H1 (cell line): ENCODE measurements at regions not wholly inside any gene's neighbourhood (a gene's known extent, or its start where the extent isn't known, plus 50 kb on each side); places are given as distances from the start of the nearest gene placed in this dataset.

Experiments
- CTCF ChIA-PET: fragments of 300-600 bp; sonication (Branson Sonifier 250); formaldehyde crosslinking; loops from one replicate; lab custom pipeline; 2021; ENCODE audit not compliant: partially characterized antibody; lab: Charles Lee
- POLR2A ChIA-PET: fragments of 300-600 bp; sonication (Branson Sonifier 250); formaldehyde crosslinking; loops from one replicate; lab custom pipeline; 2021; ENCODE audit warnings: inconsistent platforms; ENCODE audit not compliant: partially characterized antibody; lab: Charles Lee
- DNase-seq, 2 experiments: peaks; one replicate each; pipeline versions ENCODE4 v3.0.0 to v3.0.0-alpha.2; 2010 to 2022; ENCODE audit warnings: low spot score in 2 of 2, low read depth in 1 of 2, mixed read lengths in 1 of 2
- FAIRE-seq: peaks from 2 replicates; lab custom pipeline; 2011; peaks lifted over from hg19 to GRCh38; lab: Jason Lieb, UNC
- H2AFZ ChIP-seq: 2 replicates; pipeline ENCODE4 v1.8.1; 2012; ENCODE audit warnings: low read length, inconsistent platforms
- H2AK5ac ChIP-seq: 2 replicates; pipeline ENCODE4 v1.6.1; 2013; ENCODE audit warnings: low read depth, low read length
- H2BK120ac ChIP-seq: replicated peaks from 2 replicates; pipeline ENCODE3; 2013; ENCODE audit warnings: low read depth, low read length, inconsistent platforms
- H2BK12ac ChIP-seq: 2 replicates; pipeline ENCODE4 v1.6.1; 2013; ENCODE audit warnings: low read depth, low read length
- H2BK15ac ChIP-seq: 2 replicates; pipeline ENCODE4 v1.6.1; 2013; ENCODE audit warnings: low read length
- H2BK20ac ChIP-seq: 2 replicates; pipeline ENCODE4 v1.6.1; 2013; ENCODE audit warnings: low read length
- H2BK5ac ChIP-seq: 2 replicates; pipeline ENCODE4 v1.6.1; 2013; ENCODE audit warnings: low read depth, low read length
- H3K14ac ChIP-seq: 2 replicates; pipeline ENCODE4 v1.6.1; 2013; ENCODE audit warnings: inconsistent platforms; ENCODE audit not compliant: insufficient read length
- H3K18ac ChIP-seq: 2 replicates; pipeline ENCODE4 v1.6.1; 2013; ENCODE audit warnings: low read length; ENCODE audit errors: extremely low read depth
- H3K23ac ChIP-seq: 2 replicates; pipeline ENCODE4 v1.6.1; 2013; ENCODE audit warnings: inconsistent platforms; ENCODE audit not compliant: insufficient read length
- H3K23me2 ChIP-seq: 2 replicates; pipeline ENCODE4 v1.6.1; 2013; ENCODE audit warnings: low read depth, low read length
- H3K27ac ChIP-seq: 2 replicates; pipeline ENCODE4 v1.6.1; 2011; ENCODE audit warnings: low read depth, low read length, inconsistent platforms
- H3K27me3 ChIP-seq, 4 experiments: replicated peaks in 1 of 4; 1 replicate in 1 of 4; 2 replicates in 3 of 4; pipeline versions ENCODE4 v1.6.1 to v1.8.1; 2011 to 2013; ENCODE audit warnings: low read length in 3 of 4, mild to moderate bottlenecking in 3 of 4, inconsistent platforms in 2 of 4, mixed read lengths in 2 of 4, moderate library complexity in 1 of 4; ENCODE audit not compliant: control insufficient read depth in 3 of 4, insufficient read depth in 3 of 4; ENCODE audit errors: extremely low read depth in 1 of 4
- H3K36me3 ChIP-seq, 4 experiments: 2 replicates each; pipeline versions ENCODE4 v1.6.1 to v1.8.1; 2011 to 2013; ENCODE audit warnings: mild to moderate bottlenecking in 4 of 4, low read length in 3 of 4, moderate library complexity in 2 of 4, control low read depth in 1 of 4, inconsistent platforms in 1 of 4; ENCODE audit not compliant: insufficient read depth in 4 of 4, control insufficient read depth in 2 of 4
- H3K4ac ChIP-seq: replicated peaks from 2 replicates; pipeline ENCODE3; 2013; ENCODE audit warnings: low read length, low read depth, mixed read lengths, inconsistent platforms; ENCODE audit not compliant: insufficient read length
- H3K4me1 ChIP-seq, 4 experiments: replicated peaks in 1 of 4; 1 replicate in 1 of 4; 2 replicates in 3 of 4; pipeline versions ENCODE4 v1.6.1 to v1.8.1; 2011 to 2013; ENCODE audit warnings: low read length in 3 of 4, inconsistent platforms in 2 of 4, mixed read lengths in 1 of 4; ENCODE audit not compliant: insufficient read depth in 4 of 4, control insufficient read depth in 3 of 4
- H3K4me2 ChIP-seq, 2 experiments: 2 replicates each; pipeline versions ENCODE4 v1.6.1 to v1.8.1; 2011 to 2013; ENCODE audit warnings: low read depth in 2 of 2, low read length in 2 of 2, control low read depth in 1 of 2, inconsistent platforms in 1 of 2, mild to moderate bottlenecking in 1 of 2; ENCODE audit not compliant: insufficient read depth in 1 of 2
- H3K4me3 ChIP-seq, 4 experiments: fragments of 200-600, 300-600 bp in 1 of 4; sonication (generic), shearing (Covaris generic), sonication (Bioruptor Twin) in 1 of 4; 2 replicates each; pipeline versions ENCODE4 v1.5.1 to v1.8.1; 2011 to 2016; ENCODE audit warnings: low read length in 4 of 4, low read depth in 3 of 4, control low read depth in 2 of 4, inconsistent platforms in 2 of 4, mild to moderate bottlenecking in 2 of 4, mixed read lengths in 1 of 4, moderate library complexity in 1 of 4; ENCODE audit not compliant: insufficient read depth in 2 of 4; ENCODE audit errors: extremely low read depth in 1 of 4
- H3K56ac ChIP-seq: replicated peaks from 2 replicates; pipeline ENCODE3; 2013; ENCODE audit warnings: low read depth, mild to moderate bottlenecking, mixed read lengths, low read length, inconsistent platforms; ENCODE audit not compliant: insufficient read length
- H3K79me1 ChIP-seq: 2 replicates; pipeline ENCODE4 v1.6.1; 2013; ENCODE audit warnings: low read depth, low read length, control low read depth
- H3K79me2 ChIP-seq, 2 experiments: 2 replicates each; pipeline versions ENCODE4 v1.6.1 to v1.8.1; 2012 to 2013; ENCODE audit warnings: low read length in 2 of 2, mild to moderate bottlenecking in 2 of 2, inconsistent platforms in 1 of 2; ENCODE audit not compliant: insufficient read depth in 2 of 2, control insufficient read depth in 1 of 2
- H3K9ac ChIP-seq, 4 experiments: replicated peaks in 1 of 4; 1 replicate in 1 of 4; 2 replicates in 3 of 4; pipeline versions ENCODE4 v1.6.1 to v1.8.1; 2011 to 2013; ENCODE audit warnings: low read depth in 3 of 4, low read length in 3 of 4, control low read depth in 2 of 4, mild to moderate bottlenecking in 2 of 4, moderate library complexity in 2 of 4, inconsistent platforms in 1 of 4; ENCODE audit errors: extremely low read depth in 1 of 4
- H3K9me3 ChIP-seq, 2 experiments: 2 replicates each; pipeline versions ENCODE4 v1.6.1 to v1.8.1; 2012 to 2013; ENCODE audit warnings: mild to moderate bottlenecking in 2 of 2, moderate library complexity in 2 of 2, control low read depth in 1 of 2, inconsistent platforms in 1 of 2, low read depth in 1 of 2, low read length in 1 of 2, mixed read lengths in 1 of 2; ENCODE audit not compliant: insufficient read depth in 2 of 2
- H4K20me1 ChIP-seq, 2 experiments: replicated peaks in 1 of 2; 2 replicates each; pipeline versions ENCODE3 to v1.8.1; 2011 to 2013; ENCODE audit warnings: inconsistent platforms in 2 of 2, low read length in 2 of 2, mild to moderate bottlenecking in 1 of 2; ENCODE audit not compliant: insufficient read depth in 2 of 2, control insufficient read depth in 1 of 2
- H4K5ac ChIP-seq: 2 replicates; pipeline ENCODE4 v1.6.1; 2013; ENCODE audit warnings: low read length, low read depth, mixed read lengths, inconsistent platforms; ENCODE audit not compliant: insufficient read length
- H4K8ac ChIP-seq: 2 replicates; pipeline ENCODE4 v1.8.0; 2013; ENCODE audit warnings: mild to moderate bottlenecking, moderate library complexity, low read length, inconsistent platforms; ENCODE audit not compliant: insufficient read depth; ENCODE audit errors: extremely low read depth
- H4K91ac ChIP-seq: replicated peaks from 2 replicates; pipeline ENCODE3; 2013; ENCODE audit warnings: low read length, mixed read lengths, inconsistent platforms; ENCODE audit not compliant: insufficient read length
- EGR1 ChIP-seq: IDR thresholded peaks from 2 replicates; pipeline ENCODE4 v1.6.1; 2011; ENCODE audit warnings: low read depth, low read length, borderline replicate concordance
- WGBS, 2 experiments: shearing (Covaris generic) in 1 of 2; methylation state at CpG; one replicate each; pipeline versions ENCODE4 v1.1.6 to v1.1.7; 2013 to 2015; ENCODE audit warnings: low lambda C conversion rate in 2 of 2, mixed read lengths in 2 of 2, inconsistent platforms in 1 of 2, low coverage in 1 of 2, missing lambda C conversion rate in 1 of 2; ENCODE audit not compliant: insufficient replicate concordance in 2 of 2, insufficient coverage in 1 of 2, insufficient read length in 1 of 2; ENCODE audit errors: extremely low coverage in 1 of 2, missing lambda C conversion rate in 1 of 2; 5-methylcytosine and 5-hydroxymethylcytosine counted together

- TF ChIP-seq EGR1, result no peak
- TF ChIP-seq, all 59 proteins: peak for 0
- Histone ChIP-seq H2BK12ac (no peak overlapping the region), H2BK5ac (no peak overlapping the region), H3K27me3 (no peaks in the 10 kb centered on the region), H2AFZ (no peak overlapping the region), H3K4me3 (no peak overlapping the region), H3K9me3 (no peaks in the 10 kb centered on the region), H3K4ac (no peak overlapping the region), H2BK15ac (no peak overlapping the region), H3K9ac (no peak overlapping the region), H3K36me3 (no peaks in the 10 kb centered on the region), H3K79me2 (no peaks in the 10 kb centered on the region), H2BK20ac (no peak overlapping the region), H2AK5ac (no peak overlapping the region), H3K18ac (no peak overlapping the region), H4K91ac (no peak overlapping the region), H3K14ac (no peak overlapping the region), H4K20me1 (no peaks in the 10 kb centered on the region), H3K27ac (no peak overlapping the region), H3K4me2 (no peak overlapping the region), H4K8ac (no peak overlapping the region), H2BK120ac (no peak overlapping the region), H3K4me1 (peaks cover 0 to 3% (median under 1%) of the 10 kb centered on the region in 4 experiments; a peak in 3 of 7 replicates), H3K23ac (no peak overlapping the region), H3K56ac (no peak overlapping the region), H4K5ac (no peak overlapping the region), H3K23me2 (no peaks in the 10 kb centered on the region), H3K79me1 (no peaks in the 10 kb centered on the region)
- WGBS, 2 experiments, result 88% methylated on average over 2 of the region's 2 CpGs; no CpG with 5 or more reads in 1 of the 2 experiments
- POLR2A ChIA-PET, result no interaction called here
- FAIRE-seq (no peak), DNase-seq (no peak)
- CTCF ChIA-PET, result interaction anchor here (0.7 kb wide), 1 partner anchor 850 kb away, joined by 3 read pairs; no protein-coding TSS in a partner anchor
Measured at GRCh38 chr12:91986084-91986483, 159.6 kb downstream of the BTG1 start.
